ENCODE measurements at regions not wholly inside any gene's neighbourhood (a gene's known extent, or its start where the extent isn't known, plus 50 kb on each side); places are given as distances from the start of the nearest gene placed in this dataset.

- TF ChIP-seq MEIS1 (CRISPR knock-in tag; IDR thresholded peaks at IDR 0.05; ENCODE audit: borderline replicate concordance) = no peak
- TF ChIP-seq SALL2 (CRISPR knock-in tag; IDR thresholded peaks at IDR 0.05) = no peak
- no peak for TF ChIP-seq CREB1 (IDR thresholded peaks at IDR 0.05)
- no peak for TF ChIP-seq CREB1 (CRISPR knock-in tag; IDR thresholded peaks at IDR 0.05)
- no peak for TF ChIP-seq SMC3 (IDR thresholded peaks at IDR 0.05; ENCODE audit: low read length)
- no peak for TF ChIP-seq SOX6 (IDR thresholded peaks at IDR 0.05)
- no peak for TF ChIP-seq SOX6 (CRISPR knock-in tag; IDR thresholded peaks at IDR 0.05)
- TF ChIP-seq PHF20 (CRISPR knock-in tag; IDR thresholded peaks at IDR 0.05) = no peak
- TF ChIP-seq ZNF101 (CRISPR knock-in tag; IDR thresholded peaks at IDR 0.05; ENCODE audit: borderline replicate concordance, low read depth) = no peak
- no peak for TF ChIP-seq CTCF (CRISPR knock-in tag; IDR thresholded peaks at IDR 0.05)
Measured at GRCh38 chr5:152739916-152740315, 334.8 kb upstream of the NMUR2 start.
